Neural progenitor cell (in vitro differentiated cells): ENCODE measurements at regions not wholly inside any gene's neighbourhood (a gene's known extent, or its start where the extent isn't known, plus 50 kb on each side); places are given as distances from the start of the nearest gene placed in this dataset.

ENCODE experiments used
- DNase-seq: peaks from one replicate; pipeline ENCODE4 v3.0.0-alpha.2; 2016; ENCODE audit warnings: low spot score
- H2AFZ ChIP-seq: fragments of 200-600 bp; sonication (generic); replicated peaks from 2 replicates; pipeline ENCODE4 v1.6.1; 2016; ENCODE audit warnings: antibody characterized with exemption
- H3F3A ChIP-seq: fragments of 200-600 bp; sonication (generic); 2 replicates; pipeline ENCODE4 v1.6.1; 2016; ENCODE audit warnings: antibody characterized with exemption, low read depth
- H3K27ac ChIP-seq: fragments of 200-600 bp; sonication (generic); 2 replicates; pipeline ENCODE4 v1.5.1; 2016; ENCODE audit warnings: mild to moderate bottlenecking
- H3K27me3 ChIP-seq: fragments of 200-600 bp; sonication (generic); 2 replicates; pipeline ENCODE4 v1.6.1; 2016; ENCODE audit warnings: mild to moderate bottlenecking, moderate library complexity
- H3K36me3 ChIP-seq: fragments of 200-600 bp; sonication (generic); 2 replicates; pipeline ENCODE4 v1.5.1; 2016
- H3K4me1 ChIP-seq: fragments of 200-600 bp; sonication (generic); 2 replicates; pipeline ENCODE4 v1.6.1; 2016; ENCODE audit warnings: mixed run types
- H3K4me2 ChIP-seq: fragments of 200-600 bp; sonication (generic); 2 replicates; pipeline ENCODE4 v1.6.1; 2016
- H3K4me3 ChIP-seq: fragments of 200-600 bp; sonication (generic); 2 replicates; pipeline ENCODE4 v1.5.1; 2016
- H3K79me2 ChIP-seq: fragments of 200-600 bp; sonication (generic); 2 replicates; pipeline ENCODE4 v1.6.1; 2016; ENCODE audit warnings: low read depth
- H3K9ac ChIP-seq: fragments of 200-600 bp; sonication (generic); 2 replicates; pipeline ENCODE4 v1.6.1; 2016
- H3K9me3 ChIP-seq: fragments of 200-600 bp; sonication (generic); 2 replicates; pipeline ENCODE4 v1.5.1; 2016; ENCODE audit warnings: low read depth
- H4K20me1 ChIP-seq: fragments of 200-600 bp; sonication (generic); 2 replicates; pipeline ENCODE4 v1.6.1; 2016; ENCODE audit warnings: low read depth
- H3K27ac Mint-ChIP-seq: 3 replicates; pipeline ENCODE4 v1.8.0; 2021; ENCODE audit warnings: mixed read lengths
- H3K27me3 Mint-ChIP-seq: 2 replicates; pipeline ENCODE4 v1.8.0; 2022; ENCODE audit warnings: low read depth, mild to moderate bottlenecking, inconsistent platforms, moderate library complexity, mixed read lengths; ENCODE audit not compliant: insufficient read depth
- H3K36me3 Mint-ChIP-seq: 3 replicates; pipeline ENCODE4 v1.8.0; 2021; ENCODE audit warnings: mixed read lengths
- H3K4me1 Mint-ChIP-seq: 3 replicates; pipeline ENCODE4 v1.8.0; 2021; ENCODE audit warnings: mixed read lengths
- H3K4me3 Mint-ChIP-seq: 3 replicates; pipeline ENCODE4 v1.8.0; 2021; ENCODE audit warnings: mild to moderate bottlenecking, moderate library complexity, mixed read lengths
- H3K9me3 Mint-ChIP-seq: 3 replicates; pipeline ENCODE4 v1.8.0; 2020; ENCODE audit warnings: mixed read lengths
- EZH2 ChIP-seq: fragments of 200-600 bp; sonication (generic); IDR thresholded peaks from 2 replicates; pipeline ENCODE4 v1.6.1; 2017; ENCODE audit warnings: antibody characterized with exemption, mild to moderate bottlenecking, moderate library complexity
- EZH2phosphoT487 ChIP-seq: fragments of 200-600 bp; sonication (generic); IDR thresholded peaks from 2 replicates; pipeline ENCODE4 v1.6.1; 2017; ENCODE audit warnings: antibody characterized with exemption
- TF ChIP-seq, protein P1 (sequence below): fragments of 200-600 bp; sonication (generic); IDR thresholded peaks from 2 replicates; pipeline ENCODE4 v1.5.1; 2017; ENCODE audit warnings: antibody characterized with exemption, mild to moderate bottlenecking

GRCh38 chr2:149892563-149892962, 305.0 kb upstream of the MMADHC start:
- Mint-ChIP-seq H3K27me3 (peaks cover 5% of the 10 kb centered on the region), H3K4me1 (no peaks in the 10 kb centered on the region), H3K4me3 (no peak overlapping the region), H3K36me3 (no peaks in the 10 kb centered on the region), H3K9me3 (no peaks in the 10 kb centered on the region), H3K27ac (no peak overlapping the region)
- no peaks in the 10 kb centered on the region for H3K27me3 ChIP-seq
- no peaks in the 10 kb centered on the region for H4K20me1 ChIP-seq
- no peak overlapping the region for H3K4me3 ChIP-seq
- H3K79me2 ChIP-seq: no peaks in the 10 kb centered on the region
- H3K27ac ChIP-seq: no peak overlapping the region
- no peak overlapping the region for H3K9ac ChIP-seq
- H3F3A ChIP-seq: no peaks in the 10 kb centered on the region
- H3K36me3 ChIP-seq: no peaks in the 10 kb centered on the region
- H3K9me3 ChIP-seq: no peaks in the 10 kb centered on the region
- TF ChIP-seq, protein P1, sequence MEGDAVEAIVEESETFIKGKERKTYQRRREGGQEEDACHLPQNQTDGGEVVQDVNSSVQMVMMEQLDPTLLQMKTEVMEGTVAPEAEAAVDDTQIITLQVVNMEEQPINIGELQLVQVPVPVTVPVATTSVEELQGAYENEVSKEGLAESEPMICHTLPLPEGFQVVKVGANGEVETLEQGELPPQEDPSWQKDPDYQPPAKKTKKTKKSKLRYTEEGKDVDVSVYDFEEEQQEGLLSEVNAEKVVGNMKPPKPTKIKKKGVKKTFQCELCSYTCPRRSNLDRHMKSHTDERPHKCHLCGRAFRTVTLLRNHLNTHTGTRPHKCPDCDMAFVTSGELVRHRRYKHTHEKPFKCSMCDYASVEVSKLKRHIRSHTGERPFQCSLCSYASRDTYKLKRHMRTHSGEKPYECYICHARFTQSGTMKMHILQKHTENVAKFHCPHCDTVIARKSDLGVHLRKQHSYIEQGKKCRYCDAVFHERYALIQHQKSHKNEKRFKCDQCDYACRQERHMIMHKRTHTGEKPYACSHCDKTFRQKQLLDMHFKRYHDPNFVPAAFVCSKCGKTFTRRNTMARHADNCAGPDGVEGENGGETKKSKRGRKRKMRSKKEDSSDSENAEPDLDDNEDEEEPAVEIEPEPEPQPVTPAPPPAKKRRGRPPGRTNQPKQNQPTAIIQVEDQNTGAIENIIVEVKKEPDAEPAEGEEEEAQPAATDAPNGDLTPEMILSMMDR: no peak
- TF ChIP-seq EZH2phosphoT487 (no peak), EZH2 (no peak)
- no peak overlapping the region for H3K4me2 ChIP-seq
- H3K4me1 ChIP-seq: no peaks in the 10 kb centered on the region
- DNase-seq: no peak
- H2AFZ ChIP-seq: no peak overlapping the region

DNA sequence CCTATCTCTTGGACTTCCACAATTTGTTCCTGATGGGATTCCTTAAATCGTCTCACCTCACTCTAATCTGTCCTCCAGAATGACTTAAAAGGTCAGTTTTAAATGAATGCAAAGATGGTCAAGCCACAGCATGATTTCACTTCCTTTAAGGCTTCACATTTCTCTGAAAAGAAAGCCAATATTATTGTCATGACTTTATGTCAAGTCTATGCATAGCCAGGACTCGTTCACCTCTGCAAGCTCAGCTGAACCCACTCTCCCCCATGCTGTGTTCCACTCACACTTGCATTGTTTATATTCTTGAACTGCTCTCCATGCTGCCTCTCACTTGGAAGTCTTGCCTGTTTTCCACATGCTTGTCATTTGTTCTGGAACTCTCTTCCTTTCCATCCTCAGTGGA, 298.4 kb upstream of the MMADHC start:
- no peaks in the 10 kb centered on the region for H3K27me3 ChIP-seq
- H3K4me1 ChIP-seq: no peaks in the 10 kb centered on the region
- H3F3A ChIP-seq: no peaks in the 10 kb centered on the region
- no peaks in the 10 kb centered on the region for H3K79me2 ChIP-seq
- no peak overlapping the region for H3K27ac ChIP-seq
- TF ChIP-seq EZH2 (no peak), EZH2phosphoT487 (no peak)
- TF ChIP-seq, protein P1: no peak
- Mint-ChIP-seq H3K36me3 (no peaks in the 10 kb centered on the region), H3K4me1 (peaks cover 13% of the 10 kb centered on the region), H3K27me3 (peaks cover 5% of the 10 kb centered on the region), H3K9me3 (no peaks in the 10 kb centered on the region), H3K27ac (no peak overlapping the region), H3K4me3 (no peak overlapping the region)
- no peak overlapping the region for H2AFZ ChIP-seq
- H3K4me2 ChIP-seq: no peak overlapping the region
- no peaks in the 10 kb centered on the region for H3K9me3 ChIP-seq
- H3K9ac ChIP-seq: no peak overlapping the region
- H3K36me3 ChIP-seq: no peaks in the 10 kb centered on the region
- H3K4me3 ChIP-seq: no peak overlapping the region
- DNase-seq: no peak
- no peaks in the 10 kb centered on the region for H4K20me1 ChIP-seq

GRCh38 chr2:149885468-149885867, 297.9 kb upstream of the MMADHC start:
- no peaks in the 10 kb centered on the region for H3F3A ChIP-seq
- peaks cover 5% of the 10 kb centered on the region for H3K27me3 Mint-ChIP-seq
- no peak overlapping the region for H3K27ac ChIP-seq
- H3K9me3 Mint-ChIP-seq: no peaks in the 10 kb centered on the region
- TF ChIP-seq EZH2 (no peak), EZH2phosphoT487 (no peak)
- TF ChIP-seq, protein P1: no peak
- H2AFZ ChIP-seq: no peak overlapping the region
- no peaks in the 10 kb centered on the region for H3K9me3 ChIP-seq
- H3K4me3 Mint-ChIP-seq: no peak overlapping the region
- H3K4me3 ChIP-seq: no peak overlapping the region
- no peaks in the 10 kb centered on the region for H3K4me1 ChIP-seq
- no peaks in the 10 kb centered on the region for H3K27me3 ChIP-seq
- H3K36me3 Mint-ChIP-seq: no peaks in the 10 kb centered on the region
- DNase-seq: no peak
- no peaks in the 10 kb centered on the region for H4K20me1 ChIP-seq
- no peak overlapping the region for H3K27ac Mint-ChIP-seq
- peaks cover 13% of the 10 kb centered on the region for H3K4me1 Mint-ChIP-seq
- H3K79me2 ChIP-seq: no peaks in the 10 kb centered on the region
- H3K4me2 ChIP-seq: no peak overlapping the region
- H3K36me3 ChIP-seq: no peaks in the 10 kb centered on the region
- no peak overlapping the region for H3K9ac ChIP-seq
